Vagina (tissue), 2 donors: ENCODE measurements at regions not wholly inside any gene's neighbourhood (a gene's known extent, or its start where the extent isn't known, plus 50 kb on each side); places are given as distances from the start of the nearest gene placed in this dataset.

Experiments
- CTCF ChIP-seq, 3 experiments: fragments of 450-650 bp in 2 of 3; fragments of 200-600 bp in 1 of 3; sonication (generic) in 1 of 3; IDR thresholded peaks; one replicate each; pipeline ENCODE4 v1.5.1; 2017 to 2019; ENCODE audit warnings: antibody characterized with exemption in 3 of 3, mild to moderate bottlenecking in 2 of 3, moderate library complexity in 2 of 3
- POLR2A ChIP-seq, 2 donors: fragments of 450-650 bp; IDR thresholded peaks; one replicate each; pipeline ENCODE4 v1.6.1; 2017; ENCODE audit warnings: antibody characterized with exemption in 2 of 2, mild to moderate bottlenecking in 2 of 2, moderate library complexity in 2 of 2
- POLR2AphosphoS5 ChIP-seq, 2 donors: sonication (generic); formaldehyde crosslinking; IDR thresholded peaks; one replicate each; pipeline ENCODE4 v1.9.0; 2017; ENCODE audit warnings: antibody characterized with exemption in 2 of 2, mild to moderate bottlenecking in 2 of 2, low read depth in 1 of 2; ENCODE audit not compliant: insufficient read depth in 1 of 2

GRCh38 chr14:104315169-104315568 is 176.8 kb downstream of the KIF26A start:
- TF ChIP-seq CTCF (IDR thresholded peaks at IDR 0.05) (no peak), POLR2A (IDR thresholded peaks at IDR 0.05) (no peak), POLR2AphosphoS5 (IDR thresholded peaks at IDR 0.05; ENCODE audit: insufficient read depth in 1 of 2, low read depth in 1 of 2) (no peak)
